Adrenal gland (tissue), 9 donors: ENCODE measurements at regions not wholly inside any gene's neighbourhood (a gene's known extent, or its start where the extent isn't known, plus 50 kb on each side); places are given as distances from the start of the nearest gene placed in this dataset.

Source experiments
- DNase-seq, 7 donors: peaks; one replicate each; pipeline ENCODE4 v3.0.0-alpha.2; 2019 to 2020
- H3K27ac ChIP-seq, 5 donors: fragments of 200-600 bp; sonication (generic) in 4 of 5; 1 replicate in 3 of 5; 2 replicates in 2 of 5; pipeline versions ENCODE4 v1.5.1 to v1.8.0; 2016 to 2020; ENCODE audit warnings: mild to moderate bottlenecking in 1 of 5
- H3K27me3 ChIP-seq: fragments of 200-600 bp; 2 replicates; pipeline ENCODE4 v1.8.0; 2021
- H3K36me3 ChIP-seq, 2 donors: fragments of 200-600 bp; replicated peaks in 1 of 2; 1 replicate in 1 of 2; 2 replicates in 1 of 2; pipeline versions ENCODE4 v1.5.1 to v1.8.0; 2018 to 2022
- H3K4me1 ChIP-seq, 2 donors: fragments of 200-600 bp; replicated peaks in 1 of 2; 1 replicate in 1 of 2; 2 replicates in 1 of 2; pipeline versions ENCODE4 v1.5.1 to v1.8.0; 2018 to 2021
- H3K4me3 ChIP-seq, 4 donors: fragments of 200-600 bp; sonication (generic) in 3 of 4; one replicate each; pipeline ENCODE4 v1.5.1; 2016 to 2018
- H3K9me3 ChIP-seq, 3 donors: fragments of 200-600 bp; sonication (generic) in 1 of 3; replicated peaks in 1 of 3; 1 replicate in 2 of 3; 2 replicates in 1 of 3; pipeline versions ENCODE4 v1.5.1 to v1.8.0; 2016 to 2021
- CTCF ChIP-seq, 6 experiments: fragments of 450-650 bp in 4 of 6; fragments of 200-600 bp in 2 of 6; sonication (generic) in 1 of 6; IDR thresholded peaks; 1 replicate in 5 of 6; 2 replicates in 1 of 6; pipeline versions ENCODE4 v1.5.1 to v1.8.0; 2016 to 2021; ENCODE audit warnings: antibody characterized with exemption in 6 of 6, mild to moderate bottlenecking in 2 of 6, moderate library complexity in 1 of 6
- POLR2A ChIP-seq, 2 donors: fragments of 450-650 bp; IDR thresholded peaks; one replicate each; pipeline ENCODE4 v1.6.1; 2017; ENCODE audit warnings: antibody characterized with exemption in 2 of 2, mild to moderate bottlenecking in 2 of 2, moderate library complexity in 1 of 2
- whole genome bisulfite sequencing, 4 donors: extraction: QIAGEN DNeasy Blood & Tissue Kit in 2 of 4; methylation state at CpG; one replicate each; pipeline versions ENCODE4 v1.1.5 to v1.1.7; 2013 to 2017; 5-methylcytosine and 5-hydroxymethylcytosine counted together
- intact Hi-C, 2 donors: fragments of 100-400 bp; cut with DNase I; formaldehyde crosslinking; loops; one replicate each; pipeline versions ENCODE4 v1.14.1 to v1.15.0; 2022 to 2023
- donor health status: healthy with polysubstance abuse.
- donor health status: Bipolar disorder and iron deficiency.
- donor health status: DM: yes; HTN: yes; CAD: no.
- donor health status: DM: no; HTN: no; CAD: no.
- donor health status: DM: no; HTN: no; CAD: no.

GRCh38 chr6:55954436-55954835, 79.0 kb upstream of the BMP5 start:
- DNase-seq: no peak
- H3K4me3 ChIP-seq: no peak overlapping the region
- no peak for TF ChIP-seq CTCF (IDR thresholded peaks at IDR 0.05)
- no peaks in the 10 kb centered on the region for H3K27me3 ChIP-seq
- no peaks in the 10 kb centered on the region for H3K4me1 ChIP-seq
- no peaks in the 10 kb centered on the region for H3K36me3 ChIP-seq
- H3K9me3 ChIP-seq: no peaks in the 10 kb centered on the region
- H3K27ac ChIP-seq: no peak overlapping the region
- intact Hi-C loops: loop anchor here in 1 of 2 donors (5.0 to 10.0 kb wide), 3 partner anchors 340 to 670 kb away; no protein-coding TSS in a partner anchor

- Histone ChIP-seq H3K4me1 (no peaks in the 10 kb centered on the region), H3K27me3 (no peaks in the 10 kb centered on the region), H3K4me3 (no peak overlapping the region), H3K9me3 (no peaks in the 10 kb centered on the region), H3K36me3 (no peaks in the 10 kb centered on the region), H3K27ac (no peak overlapping the region)
- intact Hi-C loops: loop anchor here in 1 of 2 donors (5.0 to 10.0 kb wide), 3 partner anchors 339 to 669 kb away; no protein-coding TSS in a partner anchor
- no peak for DNase-seq
- 19 to 29% (median 24%) methylated on average over 7 of the region's 7 CpGs for WGBS, 4 donors
- TF ChIP-seq POLR2A (IDR thresholded peaks at IDR 0.05): no peak
- peak; percentile 21 to 54 (median 36) for TF ChIP-seq CTCF (IDR thresholded peaks at IDR 0.05)
These were observed 77.9 kb upstream of the BMP5 start for GRCh38 chr6:55953335-55953734.

GRCh38 chr6:55950071-55950814, 74.9 kb upstream of the BMP5 start:
- intact Hi-C loops: loop anchor here in 1 of 2 donors (5.0 to 10.0 kb wide), 3 partner anchors 335 to 665 kb away; no protein-coding TSS in a partner anchor
- Histone ChIP-seq H3K27ac (no peak overlapping the region), H3K9me3 (no peaks in the 10 kb centered on the region), H3K4me3 (no peak overlapping the region), H3K36me3 (no peaks in the 10 kb centered on the region), H3K27me3 (no peaks in the 10 kb centered on the region), H3K4me1 (no peaks in the 10 kb centered on the region)
- TF ChIP-seq POLR2A (IDR thresholded peaks at IDR 0.05): no peak
- no peak for TF ChIP-seq CTCF (IDR thresholded peaks at IDR 0.05)
- DNase-seq: no peak
- 94 to 98% (median 95%) methylated on average over 8 to 26 of the region's 26 CpGs for WGBS, 4 donors

GRCh38 chr6:55943329-55943728, 67.9 kb upstream of the BMP5 start:
- Histone ChIP-seq H3K4me3 (no peak overlapping the region), H3K27ac (no peak overlapping the region), H3K36me3 (no peaks in the 10 kb centered on the region), H3K4me1 (no peaks in the 10 kb centered on the region), H3K27me3 (no peaks in the 10 kb centered on the region), H3K9me3 (no peaks in the 10 kb centered on the region)
- WGBS, 4 donors: 68 to 83% (median 79%) methylated on average over 3 of the region's 3 CpGs
- no peak for TF ChIP-seq POLR2A (IDR thresholded peaks at IDR 0.05)
- no peak for TF ChIP-seq CTCF (IDR thresholded peaks at IDR 0.05)
- DNase-seq: no peak
- intact Hi-C loops: no loop called here
